ENCODE measurements at regions not wholly inside any gene's neighbourhood (a gene's known extent, or its start where the extent isn't known, plus 50 kb on each side); places are given as distances from the start of the nearest gene placed in this dataset.

GRCh38 chr5:115458003-115458409 lies 86.6 kb downstream of the FEM1C start:
- H2AFZ ChIP-seq (ENCODE audit: low read depth, low read length), result no peak overlapping the region
- no peak overlapping the region for H3K4me3 Mint-ChIP-seq (ENCODE audit: unreplicated experiment)

DNA sequence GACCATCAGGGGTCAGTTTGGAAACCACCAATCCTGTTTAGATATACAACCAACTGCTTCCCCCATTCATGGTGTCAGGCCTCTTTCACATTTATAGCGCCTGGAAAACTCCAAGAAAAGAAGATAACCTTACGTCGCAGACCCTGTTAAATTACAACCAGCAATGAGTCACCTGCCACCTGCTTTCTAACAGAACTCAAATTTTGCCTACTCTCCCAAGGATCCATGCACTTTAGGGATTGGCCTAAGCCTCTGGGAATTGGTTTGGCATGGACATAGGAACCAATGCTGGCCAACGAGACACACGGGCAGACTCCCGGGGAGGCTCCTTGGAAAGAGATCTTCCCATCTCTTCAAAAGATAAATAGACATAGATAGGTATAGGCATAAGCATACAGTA lies 87.0 kb downstream of the FEM1C start:
- H3K4me1 Mint-ChIP-seq (ENCODE audit: low read depth, unreplicated experiment), result peaks cover 28% of the 10 kb centered on the region
- peaks cover 41% of the 10 kb centered on the region for H3K4me1 ChIP-seq (ENCODE audit: insufficient read depth, low read length)
- no peaks in the 10 kb centered on the region for H3K27me3 Mint-ChIP-seq (ENCODE audit: low read depth, unreplicated experiment)
- H3K4me3 ChIP-seq (ENCODE audit: insufficient read depth, low read depth, low read length), result no peak overlapping the region
- no peaks in the 10 kb centered on the region for H3K27me3 ChIP-seq (ENCODE audit: insufficient read depth, low read length)
- no peak overlapping the region for H3K9ac ChIP-seq (ENCODE audit: low read length)
- H4K20me1 ChIP-seq (ENCODE audit: insufficient read depth, low read length), result no peaks in the 10 kb centered on the region
- TF ChIP-seq EZH2 (IDR thresholded peaks at IDR 0.05; ENCODE audit: insufficient read depth, low read length), result no peak
- TF ChIP-seq, protein P1, sequence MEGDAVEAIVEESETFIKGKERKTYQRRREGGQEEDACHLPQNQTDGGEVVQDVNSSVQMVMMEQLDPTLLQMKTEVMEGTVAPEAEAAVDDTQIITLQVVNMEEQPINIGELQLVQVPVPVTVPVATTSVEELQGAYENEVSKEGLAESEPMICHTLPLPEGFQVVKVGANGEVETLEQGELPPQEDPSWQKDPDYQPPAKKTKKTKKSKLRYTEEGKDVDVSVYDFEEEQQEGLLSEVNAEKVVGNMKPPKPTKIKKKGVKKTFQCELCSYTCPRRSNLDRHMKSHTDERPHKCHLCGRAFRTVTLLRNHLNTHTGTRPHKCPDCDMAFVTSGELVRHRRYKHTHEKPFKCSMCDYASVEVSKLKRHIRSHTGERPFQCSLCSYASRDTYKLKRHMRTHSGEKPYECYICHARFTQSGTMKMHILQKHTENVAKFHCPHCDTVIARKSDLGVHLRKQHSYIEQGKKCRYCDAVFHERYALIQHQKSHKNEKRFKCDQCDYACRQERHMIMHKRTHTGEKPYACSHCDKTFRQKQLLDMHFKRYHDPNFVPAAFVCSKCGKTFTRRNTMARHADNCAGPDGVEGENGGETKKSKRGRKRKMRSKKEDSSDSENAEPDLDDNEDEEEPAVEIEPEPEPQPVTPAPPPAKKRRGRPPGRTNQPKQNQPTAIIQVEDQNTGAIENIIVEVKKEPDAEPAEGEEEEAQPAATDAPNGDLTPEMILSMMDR (IDR thresholded peaks at IDR 0.05; ENCODE audit: insufficient read depth, low read depth, low read length), result no peak
- no peak overlapping the region for H2AFZ ChIP-seq (ENCODE audit: low read depth, low read length)
- FAIRE-seq, result no peak
- no peak overlapping the region for H3K4me3 Mint-ChIP-seq (ENCODE audit: unreplicated experiment)
- H3K9me3 ChIP-seq (ENCODE audit: insufficient read depth, low read depth, low read length), result no peaks in the 10 kb centered on the region
- no peaks in the 10 kb centered on the region for H3K36me3 Mint-ChIP-seq (ENCODE audit: low read depth, unreplicated experiment)
- H3K36me3 ChIP-seq (ENCODE audit: insufficient read depth, low read length), result no peaks in the 10 kb centered on the region
- no peak overlapping the region for H3K27ac ChIP-seq (ENCODE audit: low read depth, low read length)
- H3K9me3 Mint-ChIP-seq (ENCODE audit: unreplicated experiment), result no peaks in the 10 kb centered on the region
- no peak overlapping the region for H3K4me2 ChIP-seq (ENCODE audit: low read length)
- H3K27ac Mint-ChIP-seq (ENCODE audit: unreplicated experiment), result no peak overlapping the region
- no peaks in the 10 kb centered on the region for H3K79me2 ChIP-seq (ENCODE audit: insufficient read depth, low read length)
- DNase-seq (ENCODE audit: low read depth), result no peak

More at GRCh38 chr5:115458003-115458409, 86.6 kb downstream of the FEM1C start:
- no peaks in the 10 kb centered on the region for H3K27me3 Mint-ChIP-seq (ENCODE audit: low read depth, unreplicated experiment)
- no peaks in the 10 kb centered on the region for H3K36me3 Mint-ChIP-seq (ENCODE audit: low read depth, unreplicated experiment)
- Histone ChIP-seq H3K27ac (ENCODE audit: low read depth, low read length) (no peak overlapping the region), H3K79me2 (ENCODE audit: insufficient read depth, low read length) (no peaks in the 10 kb centered on the region), H3K36me3 (ENCODE audit: insufficient read depth, low read length) (no peaks in the 10 kb centered on the region), H4K20me1 (ENCODE audit: insufficient read depth, low read length) (no peaks in the 10 kb centered on the region), H3K27me3 (ENCODE audit: insufficient read depth, low read length) (no peaks in the 10 kb centered on the region), H3K9ac (ENCODE audit: low read length) (no peak overlapping the region), H3K4me2 (ENCODE audit: low read length) (no peak overlapping the region), H3K4me3 (ENCODE audit: insufficient read depth, low read depth, low read length) (no peak overlapping the region), H3K4me1 (ENCODE audit: insufficient read depth, low read length) (peaks cover 42% of the 10 kb centered on the region), H3K9me3 (ENCODE audit: insufficient read depth, low read depth, low read length) (no peaks in the 10 kb centered on the region)
- H3K4me1 Mint-ChIP-seq (ENCODE audit: low read depth, unreplicated experiment), result peaks cover 27% of the 10 kb centered on the region
- DNase-seq (ENCODE audit: low read depth), result peak; percentile 43
- TF ChIP-seq, protein P1 (IDR thresholded peaks at IDR 0.05; ENCODE audit: insufficient read depth, low read depth, low read length), result no peak
- no peak for TF ChIP-seq EZH2 (IDR thresholded peaks at IDR 0.05; ENCODE audit: insufficient read depth, low read length)
- H3K27ac Mint-ChIP-seq (ENCODE audit: unreplicated experiment), result no peak overlapping the region
- no peaks in the 10 kb centered on the region for H3K9me3 Mint-ChIP-seq (ENCODE audit: unreplicated experiment)
- no peak for FAIRE-seq

- Mint-ChIP-seq H3K27ac (ENCODE audit: unreplicated experiment) (no peak overlapping the region), H3K36me3 (ENCODE audit: low read depth, unreplicated experiment) (no peaks in the 10 kb centered on the region), H3K9me3 (ENCODE audit: unreplicated experiment) (no peaks in the 10 kb centered on the region), H3K27me3 (ENCODE audit: low read depth, unreplicated experiment) (no peaks in the 10 kb centered on the region), H3K4me3 (ENCODE audit: unreplicated experiment) (no peak overlapping the region), H3K4me1 (ENCODE audit: low read depth, unreplicated experiment) (peaks cover 28% of the 10 kb centered on the region)
- Histone ChIP-seq H3K27me3 (ENCODE audit: insufficient read depth, low read length) (no peaks in the 10 kb centered on the region), H3K36me3 (ENCODE audit: insufficient read depth, low read length) (no peaks in the 10 kb centered on the region), H3K9ac (ENCODE audit: low read length) (no peak overlapping the region), H2AFZ (ENCODE audit: low read depth, low read length) (no peak overlapping the region), H3K4me1 (ENCODE audit: insufficient read depth, low read length) (peaks cover 34% of the 10 kb centered on the region), H3K4me3 (ENCODE audit: insufficient read depth, low read depth, low read length) (no peak overlapping the region), H4K20me1 (ENCODE audit: insufficient read depth, low read length) (no peaks in the 10 kb centered on the region), H3K9me3 (ENCODE audit: insufficient read depth, low read depth, low read length) (no peaks in the 10 kb centered on the region), H3K27ac (ENCODE audit: low read depth, low read length) (no peak overlapping the region), H3K79me2 (ENCODE audit: insufficient read depth, low read length) (no peaks in the 10 kb centered on the region), H3K4me2 (ENCODE audit: low read length) (no peak overlapping the region)
- DNase-seq (ENCODE audit: low read depth), result no peak
- FAIRE-seq, result no peak
- TF ChIP-seq EZH2 (IDR thresholded peaks at IDR 0.05; ENCODE audit: insufficient read depth, low read length), result no peak
- TF ChIP-seq, protein P1 (IDR thresholded peaks at IDR 0.05; ENCODE audit: insufficient read depth, low read depth, low read length), result no peak
Observed at GRCh38 chr5:115456539-115457040, 88.0 kb downstream of the FEM1C start.
